Memory B cell (primary cell): ENCODE measurements at regions not wholly inside any gene's neighbourhood (a gene's known extent, or its start where the extent isn't known, plus 50 kb on each side); places are given as distances from the start of the nearest gene placed in this dataset.

Experiments used
- ATAC-seq: fragments of 150-1000 bp; cut with Tn5 transposase; 2 replicates; pipeline ENCODE4 v1.10.0; 2021; ENCODE audit warnings: low read depth, mild to moderate bottlenecking, moderate library complexity
- DNase-seq, 2 donors: peaks; one replicate each; pipeline ENCODE4 v3.0.0; 2022; ENCODE audit warnings: low spot score in 2 of 2
- H3K27ac Mint-ChIP-seq: one replicate; pipeline ENCODE4 v1.8.0; 2022; ENCODE audit warnings: mild to moderate bottlenecking, moderate library complexity, mixed read lengths
- H3K27me3 Mint-ChIP-seq: one replicate; pipeline ENCODE4 v1.8.0; 2022; ENCODE audit warnings: mixed read lengths
- H3K36me3 Mint-ChIP-seq: one replicate; pipeline ENCODE4 v1.8.0; 2022; ENCODE audit warnings: mild to moderate bottlenecking, mixed read lengths
- H3K4me1 Mint-ChIP-seq: one replicate; pipeline ENCODE4 v1.8.0; 2022; ENCODE audit warnings: mixed read lengths
- H3K4me3 Mint-ChIP-seq: one replicate; pipeline ENCODE4 v1.8.0; 2022; ENCODE audit warnings: mild to moderate bottlenecking, moderate library complexity, mixed read lengths
- H3K9me3 Mint-ChIP-seq: one replicate; pipeline ENCODE4 v1.8.0; 2022; ENCODE audit warnings: mixed read lengths

DNA sequence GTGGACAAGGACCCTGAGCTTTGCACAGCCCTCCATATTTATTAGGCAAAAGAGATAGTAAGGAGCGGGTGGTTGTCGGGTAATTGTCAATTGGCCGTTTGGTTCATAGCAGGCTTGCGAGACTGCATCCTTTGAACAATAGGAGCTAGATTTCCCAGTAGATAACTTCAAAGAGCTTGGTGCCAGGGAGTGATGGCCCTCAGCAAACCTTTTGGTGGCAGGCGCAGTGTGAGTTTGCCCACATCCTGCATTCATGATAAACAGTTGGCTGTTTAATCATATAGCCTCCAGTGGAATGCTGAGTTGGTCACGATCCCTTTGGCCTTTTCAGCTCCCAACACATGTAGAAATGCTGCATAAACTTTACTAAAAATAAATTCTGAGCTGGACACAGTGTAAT, 156.9 kb downstream of the AKR1D1 start:
- H3K27ac Mint-ChIP-seq: no peak overlapping the region
- no peaks in the 10 kb centered on the region for H3K9me3 Mint-ChIP-seq
- no peaks in the 10 kb centered on the region for H3K36me3 Mint-ChIP-seq
- no peaks in the 10 kb centered on the region for H3K4me1 Mint-ChIP-seq
- no peaks in the 10 kb centered on the region for H3K27me3 Mint-ChIP-seq
- no peak overlapping the region for H3K4me3 Mint-ChIP-seq
- DNase-seq (no peak), ATAC-seq (no peak)

GRCh38 chr7:138235207-138235606, 158.9 kb downstream of the AKR1D1 start:
- Mint-ChIP-seq H3K36me3 (no peaks in the 10 kb centered on the region), H3K27ac (no peak overlapping the region), H3K27me3 (no peaks in the 10 kb centered on the region), H3K9me3 (no peaks in the 10 kb centered on the region), H3K4me1 (no peaks in the 10 kb centered on the region), H3K4me3 (no peak overlapping the region)
- no peak for DNase-seq
- no peak for ATAC-seq

- DNase-seq (no peak), ATAC-seq (no peak)
- Mint-ChIP-seq H3K27ac (no peak overlapping the region), H3K36me3 (no peaks in the 10 kb centered on the region), H3K4me1 (no peaks in the 10 kb centered on the region), H3K9me3 (peaks cover 1% of the 10 kb centered on the region), H3K4me3 (no peak overlapping the region), H3K27me3 (no peaks in the 10 kb centered on the region)
Observed at GRCh38 chr7:138237995-138238394, 161.7 kb downstream of the AKR1D1 start.

DNA sequence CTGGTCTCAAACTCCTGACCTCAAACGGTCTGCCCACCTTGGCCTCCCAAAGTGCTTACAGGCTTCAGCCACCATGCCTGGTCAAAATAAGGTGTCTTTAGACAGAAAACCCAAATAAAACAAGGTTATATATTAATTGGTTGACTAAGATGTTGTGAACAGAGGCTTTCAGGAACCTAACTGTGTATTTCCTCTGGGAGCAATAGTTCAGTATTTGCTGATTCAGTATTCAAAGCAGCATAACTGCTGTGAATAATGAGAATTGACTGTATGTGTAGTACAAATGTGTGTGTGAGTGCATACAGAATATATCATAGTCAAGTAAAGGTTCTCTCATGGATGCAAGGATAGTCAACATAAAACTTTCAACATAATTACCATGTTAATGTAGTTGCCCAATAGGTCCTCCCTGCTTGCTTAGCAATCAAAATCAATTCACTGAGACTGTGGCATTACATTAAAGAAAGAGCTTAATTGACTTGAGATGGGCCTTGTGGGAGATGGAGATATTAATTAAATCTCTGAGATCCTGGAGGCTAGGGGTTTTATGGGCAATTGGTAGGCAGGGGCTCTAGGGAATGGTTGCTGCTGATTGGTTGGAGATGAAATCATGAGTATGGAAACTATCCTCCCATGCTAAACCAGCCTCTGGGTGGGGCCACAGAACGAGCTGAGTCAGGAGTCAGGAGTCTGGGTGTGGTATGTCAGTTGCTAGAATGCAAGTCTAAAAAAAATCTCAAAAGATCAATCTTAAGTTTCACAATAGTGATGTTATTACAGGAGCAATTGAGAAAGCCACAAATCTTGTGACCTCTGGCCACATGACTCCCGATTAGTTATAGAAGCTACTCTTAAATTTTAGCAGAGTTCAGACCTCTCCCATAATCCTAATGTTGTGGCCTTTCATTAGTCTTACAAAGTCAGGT, 162.7 kb downstream of the AKR1D1 start:
- DNase-seq (no peak), ATAC-seq (no peak)
- H3K4me3 Mint-ChIP-seq: no peak overlapping the region
- peaks cover 1% of the 10 kb centered on the region for H3K9me3 Mint-ChIP-seq
- H3K36me3 Mint-ChIP-seq: no peaks in the 10 kb centered on the region
- no peaks in the 10 kb centered on the region for H3K27me3 Mint-ChIP-seq
- no peaks in the 10 kb centered on the region for H3K4me1 Mint-ChIP-seq
- no peak overlapping the region for H3K27ac Mint-ChIP-seq

DNA sequence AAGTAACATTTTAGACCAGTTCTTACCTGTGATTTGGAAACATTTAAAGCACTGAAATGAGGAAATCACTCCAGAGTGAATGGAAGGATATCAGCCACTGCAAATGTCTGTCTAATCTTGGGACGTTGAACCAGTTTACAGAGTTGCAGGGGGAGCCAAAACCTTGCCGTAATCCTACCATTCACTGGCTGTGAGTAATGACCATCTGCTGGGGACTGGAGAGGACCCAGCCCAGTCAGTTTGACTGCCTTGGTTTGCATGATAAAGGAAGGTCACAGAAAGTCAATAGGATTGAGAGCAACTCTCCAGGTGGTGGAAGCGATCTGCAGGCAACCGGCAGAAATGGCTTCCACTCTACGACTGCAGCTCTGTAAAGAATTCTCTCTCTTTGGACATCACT, 167.2 kb downstream of the AKR1D1 start:
- no peaks in the 10 kb centered on the region for H3K4me1 Mint-ChIP-seq
- H3K9me3 Mint-ChIP-seq: peaks cover 8% of the 10 kb centered on the region
- no peaks in the 10 kb centered on the region for H3K36me3 Mint-ChIP-seq
- no peak overlapping the region for H3K4me3 Mint-ChIP-seq
- H3K27me3 Mint-ChIP-seq: no peaks in the 10 kb centered on the region
- DNase-seq (no peak), ATAC-seq (no peak)
- H3K27ac Mint-ChIP-seq: no peak overlapping the region

GRCh38 chr7:138243836-138244235, 167.6 kb downstream of the AKR1D1 start:
- H3K9me3 Mint-ChIP-seq: peaks cover 8% of the 10 kb centered on the region
- H3K36me3 Mint-ChIP-seq: no peaks in the 10 kb centered on the region
- H3K27me3 Mint-ChIP-seq: no peaks in the 10 kb centered on the region
- no peak for ATAC-seq
- DNase-seq: no peak
- no peaks in the 10 kb centered on the region for H3K4me1 Mint-ChIP-seq
- H3K27ac Mint-ChIP-seq: no peak overlapping the region
- no peak overlapping the region for H3K4me3 Mint-ChIP-seq

- ATAC-seq (no peak), DNase-seq (no peak)
- Mint-ChIP-seq H3K4me1 (no peaks in the 10 kb centered on the region), H3K9me3 (peaks cover 8% of the 10 kb centered on the region), H3K36me3 (no peaks in the 10 kb centered on the region), H3K27me3 (no peaks in the 10 kb centered on the region), H3K4me3 (no peak overlapping the region), H3K27ac (no peak overlapping the region)
Observed at GRCh38 chr7:138244606-138245005, 168.3 kb downstream of the AKR1D1 start.

DNA sequence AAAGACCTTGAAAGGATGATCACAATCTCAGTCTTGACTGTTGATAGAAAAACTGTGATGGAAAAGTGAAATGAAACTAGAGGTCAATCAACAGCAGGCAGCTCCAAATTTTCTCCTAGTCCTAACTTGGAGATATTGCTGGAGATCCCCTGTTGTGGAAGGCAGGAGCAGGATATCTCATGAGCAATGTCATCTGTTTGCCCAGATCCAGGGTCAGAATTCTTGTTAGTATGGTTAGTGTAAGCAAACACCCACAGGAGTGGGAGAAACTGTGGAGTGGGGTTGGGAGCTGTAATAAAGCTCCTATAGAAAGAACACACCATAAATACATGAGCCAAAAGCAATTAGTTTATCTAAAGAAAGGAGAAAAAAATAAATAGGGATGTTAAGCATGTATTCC, 169.0 kb downstream of the AKR1D1 start:
- ATAC-seq (no peak), DNase-seq (no peak)
- Mint-ChIP-seq H3K27ac (no peak overlapping the region), H3K36me3 (no peaks in the 10 kb centered on the region), H3K27me3 (no peaks in the 10 kb centered on the region), H3K9me3 (peaks cover 8% of the 10 kb centered on the region), H3K4me3 (no peak overlapping the region), H3K4me1 (no peaks in the 10 kb centered on the region)

DNA sequence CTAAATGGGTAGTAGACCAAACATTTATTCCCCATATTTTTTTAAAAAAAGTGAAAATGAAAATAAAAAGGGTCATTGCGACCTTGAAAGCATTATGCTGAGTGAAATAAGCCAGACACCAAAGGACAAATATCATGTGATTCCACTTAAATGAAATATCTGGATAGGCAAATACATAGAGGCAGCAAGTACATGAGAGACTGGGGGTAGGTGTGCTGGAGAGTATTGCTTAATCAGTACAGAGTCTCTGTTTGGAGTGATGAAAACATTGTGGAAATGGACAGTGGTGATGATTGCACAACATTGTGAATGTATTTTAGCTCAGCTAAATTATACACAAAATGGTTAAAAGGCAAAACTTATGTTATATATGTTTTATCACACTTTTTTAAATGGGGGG, 169.4 kb downstream of the AKR1D1 start:
- Mint-ChIP-seq H3K27me3 (no peaks in the 10 kb centered on the region), H3K9me3 (peaks cover 7% of the 10 kb centered on the region), H3K27ac (no peak overlapping the region), H3K36me3 (no peaks in the 10 kb centered on the region), H3K4me1 (no peaks in the 10 kb centered on the region), H3K4me3 (no peak overlapping the region)
- DNase-seq (no peak), ATAC-seq (no peak)

DNA sequence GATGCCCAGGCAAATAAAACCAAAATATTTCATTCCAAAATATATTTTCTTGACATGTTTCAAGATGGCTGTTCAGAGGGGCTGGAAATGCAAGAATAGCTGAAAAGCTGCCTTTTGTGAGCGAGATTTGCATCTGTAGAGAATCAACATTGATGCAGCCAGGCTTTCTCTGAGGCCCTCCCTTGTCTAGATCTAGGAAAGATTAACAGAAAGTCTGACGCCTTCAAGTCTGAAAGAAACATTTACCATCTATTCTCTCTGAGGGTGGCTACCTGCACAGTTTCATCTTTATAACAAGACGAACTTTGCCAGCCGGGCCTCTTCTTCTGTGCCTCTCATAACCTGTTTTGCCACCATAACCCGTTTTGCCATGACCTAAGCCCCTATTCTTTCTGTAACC, 170.2 kb downstream of the AKR1D1 start:
- Mint-ChIP-seq H3K27ac (no peak overlapping the region), H3K4me1 (no peaks in the 10 kb centered on the region), H3K4me3 (no peak overlapping the region), H3K9me3 (peaks cover 7% of the 10 kb centered on the region), H3K36me3 (no peaks in the 10 kb centered on the region), H3K27me3 (no peaks in the 10 kb centered on the region)
- no peak for ATAC-seq
- DNase-seq: no peak

DNA sequence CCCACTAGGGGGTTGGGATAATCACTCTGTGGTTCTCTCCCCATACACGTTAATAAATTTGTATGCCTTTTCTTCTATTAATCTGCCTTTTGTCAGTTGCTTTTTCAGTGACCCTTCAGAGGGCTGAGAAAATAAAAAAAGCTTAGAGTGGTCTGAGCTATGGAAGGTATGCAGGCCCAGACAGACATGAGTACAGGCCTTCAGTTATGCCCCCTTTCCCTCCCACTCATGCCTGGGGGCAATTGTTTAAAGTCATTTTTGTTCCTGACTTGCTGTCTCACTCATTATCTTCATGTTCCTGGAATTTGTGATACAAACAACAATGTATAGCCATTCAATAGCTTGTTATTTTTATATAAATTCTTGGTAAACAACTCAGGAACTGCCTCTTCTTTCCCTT, 170.8 kb downstream of the AKR1D1 start:
- no peak overlapping the region for H3K27ac Mint-ChIP-seq

GRCh38 chr7:138247568-138248333, 171.5 kb downstream of the AKR1D1 start:
- H3K27ac Mint-ChIP-seq: no peak overlapping the region
- ATAC-seq (no peak), DNase-seq (no peak)
- no peaks in the 10 kb centered on the region for H3K4me1 Mint-ChIP-seq
- H3K9me3 Mint-ChIP-seq: peaks cover 7% of the 10 kb centered on the region
- H3K36me3 Mint-ChIP-seq: no peaks in the 10 kb centered on the region
- no peaks in the 10 kb centered on the region for H3K27me3 Mint-ChIP-seq
- no peak overlapping the region for H3K4me3 Mint-ChIP-seq

More for the DNA sequence above, 170.8 kb downstream of the AKR1D1 start:
- peaks cover 7% of the 10 kb centered on the region for H3K9me3 Mint-ChIP-seq
- no peak for DNase-seq
- no peaks in the 10 kb centered on the region for H3K36me3 Mint-ChIP-seq
- H3K4me1 Mint-ChIP-seq: no peaks in the 10 kb centered on the region
- no peak overlapping the region for H3K4me3 Mint-ChIP-seq
- H3K27me3 Mint-ChIP-seq: no peaks in the 10 kb centered on the region
- ATAC-seq: no peak

DNA sequence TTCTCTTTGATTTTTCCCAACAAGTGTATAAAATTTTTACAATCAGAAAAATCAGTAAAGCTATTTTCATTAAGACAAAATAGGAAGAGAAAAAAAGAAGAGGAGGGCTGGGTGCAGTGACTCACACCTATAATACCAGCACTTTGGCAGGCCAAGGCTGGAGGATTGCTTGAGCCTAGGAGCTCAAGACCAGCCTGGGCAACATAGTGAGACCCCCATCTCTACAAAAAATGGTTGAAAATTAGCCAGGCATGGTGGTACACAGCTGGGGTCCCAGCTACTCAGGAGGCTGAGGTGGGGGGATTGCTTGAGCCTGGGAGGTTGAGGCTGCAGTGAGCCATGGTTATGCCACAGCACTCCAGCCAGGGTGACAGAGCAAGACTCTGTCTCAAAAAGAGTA, 172.3 kb downstream of the AKR1D1 start:
- no peaks in the 10 kb centered on the region for H3K36me3 Mint-ChIP-seq
- H3K4me3 Mint-ChIP-seq: no peak overlapping the region
- H3K9me3 Mint-ChIP-seq: peaks cover 10% of the 10 kb centered on the region
- H3K4me1 Mint-ChIP-seq: no peaks in the 10 kb centered on the region
- DNase-seq (no peak), ATAC-seq (no peak)
- no peak overlapping the region for H3K27ac Mint-ChIP-seq
- H3K27me3 Mint-ChIP-seq: no peaks in the 10 kb centered on the region

GRCh38 chr7:138249975-138250374, 173.7 kb downstream of the AKR1D1 start:
- no peak overlapping the region for H3K27ac Mint-ChIP-seq
- H3K9me3 Mint-ChIP-seq: peaks cover 9% of the 10 kb centered on the region
- H3K36me3 Mint-ChIP-seq: no peaks in the 10 kb centered on the region

More at GRCh38 chr7:138249975-138250374, 173.7 kb downstream of the AKR1D1 start:
- H3K4me3 Mint-ChIP-seq: no peak overlapping the region
- no peak for DNase-seq
- no peaks in the 10 kb centered on the region for H3K27me3 Mint-ChIP-seq
- no peak for ATAC-seq
- H3K4me1 Mint-ChIP-seq: no peaks in the 10 kb centered on the region
